Activated CD4-positive, alpha-beta T cell treated with anti-CD3 and anti-CD28 coated beads for 48 hours (primary cell): ENCODE measurements at regions not wholly inside any gene's neighbourhood (a gene's known extent, or its start where the extent isn't known, plus 50 kb on each side); places are given as distances from the start of the nearest gene placed in this dataset.

Experiments used
- DNase-seq: peaks from one replicate; pipeline ENCODE4 v3.0.0-alpha.2; 2020

- DNase-seq, result no peak
Measured at GRCh38 chr9:17978773-17979172, 399.9 kb downstream of the SH3GL2 start.

- DNase-seq, result no peak
Measured at GRCh38 chr9:17986595-17986994, 407.7 kb downstream of the SH3GL2 start.

- no peak for DNase-seq
Measured at GRCh38 chr9:17987189-17987588, 408.3 kb downstream of the SH3GL2 start.

DNA sequence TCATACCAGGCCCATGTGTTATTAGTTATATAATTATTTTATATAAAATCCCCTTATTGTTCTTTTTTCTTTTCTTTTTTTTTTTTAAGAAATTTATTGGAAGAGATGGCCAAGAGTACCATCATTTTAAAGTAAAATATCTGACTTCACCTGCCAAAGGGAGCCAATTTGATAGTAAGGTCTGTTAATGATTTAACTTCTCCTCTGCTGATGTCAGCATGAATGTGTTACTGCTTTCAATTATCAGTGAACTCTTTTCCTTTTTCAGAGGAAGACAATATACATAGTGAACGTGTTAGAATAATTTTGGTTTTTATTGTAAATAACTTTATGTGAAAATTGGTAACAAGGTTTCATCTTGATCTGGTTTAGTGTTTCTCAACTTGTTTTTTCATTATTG, 409.6 kb downstream of the SH3GL2 start:
- no peak for DNase-seq

- no peak for DNase-seq
Measured at GRCh38 chr9:17990602-17991001, 411.7 kb downstream of the SH3GL2 start.

DNA sequence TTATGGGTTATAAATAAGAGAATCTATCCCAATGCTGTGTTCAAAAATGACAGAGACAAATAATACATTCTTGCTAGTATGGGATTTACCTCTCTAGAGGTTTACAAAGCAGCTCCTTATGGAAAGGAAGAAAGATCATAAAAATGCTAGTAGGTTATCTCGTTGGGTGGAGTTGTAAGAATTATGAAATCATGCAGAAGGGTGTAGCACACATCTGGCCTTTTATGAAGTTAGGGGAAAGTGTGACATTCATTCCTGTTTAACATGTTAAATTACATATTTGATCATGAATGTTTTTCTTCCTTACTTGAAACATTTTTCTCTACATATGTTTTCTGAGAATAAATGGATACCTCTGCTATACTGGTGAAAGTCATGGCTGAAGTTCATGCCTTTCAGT, 414.2 kb downstream of the SH3GL2 start:
- no peak for DNase-seq

GRCh38 chr9:17994695-17995425, 416.0 kb downstream of the SH3GL2 start:
- no peak for DNase-seq

- no peak for DNase-seq
Measured at GRCh38 chr9:17996728-17997127, 417.9 kb downstream of the SH3GL2 start.

GRCh38 chr9:18002718-18003438, 424.0 kb downstream of the SH3GL2 start:
- DNase-seq, result no peak

GRCh38 chr9:18006591-18006990, 427.7 kb downstream of the SH3GL2 start:
- no peak for DNase-seq

DNA sequence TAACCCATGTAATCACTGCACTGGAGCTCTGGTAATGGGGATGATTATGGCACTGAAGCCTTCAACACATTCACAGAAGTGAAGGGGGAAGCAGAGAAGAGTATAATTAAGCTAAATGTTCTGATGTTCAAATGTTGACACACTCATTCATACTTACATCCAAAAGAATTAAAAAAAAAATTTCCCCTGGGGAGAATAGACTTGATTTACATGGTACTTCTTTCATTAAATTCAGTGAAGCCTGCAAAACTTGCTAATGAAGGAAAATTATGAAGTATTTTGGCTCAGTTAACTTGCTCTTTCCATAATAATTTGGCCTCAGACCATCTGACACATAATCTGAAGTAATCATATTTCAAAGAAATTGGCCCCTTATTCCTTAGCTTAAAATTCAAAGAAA, 428.8 kb downstream of the SH3GL2 start:
- DNase-seq, result no peak

GRCh38 chr9:18009902-18010301, 431.0 kb downstream of the SH3GL2 start:
- no peak for DNase-seq

DNA sequence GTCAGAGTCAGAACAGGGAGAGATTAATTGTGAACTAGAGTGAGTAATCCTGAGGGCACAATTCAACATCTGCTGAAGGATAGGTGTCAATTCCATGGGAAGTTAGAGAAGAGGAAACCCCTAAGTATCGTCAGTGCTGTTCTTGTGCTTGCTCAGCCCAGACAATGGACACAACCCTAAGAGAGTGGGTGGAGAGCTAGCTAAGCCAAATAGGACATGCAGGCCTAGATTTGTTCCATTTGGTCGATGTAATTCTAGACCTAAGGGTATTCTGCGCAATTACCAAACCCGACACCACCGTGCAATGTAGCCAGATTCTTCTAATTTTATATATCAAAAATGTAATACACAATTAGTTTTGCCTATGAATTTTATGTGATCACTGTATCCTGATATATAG, 431.6 kb downstream of the SH3GL2 start:
- DNase-seq, result no peak

- no peak for DNase-seq
Measured at GRCh38 chr9:18012170-18012569, 433.3 kb downstream of the SH3GL2 start.

DNA sequence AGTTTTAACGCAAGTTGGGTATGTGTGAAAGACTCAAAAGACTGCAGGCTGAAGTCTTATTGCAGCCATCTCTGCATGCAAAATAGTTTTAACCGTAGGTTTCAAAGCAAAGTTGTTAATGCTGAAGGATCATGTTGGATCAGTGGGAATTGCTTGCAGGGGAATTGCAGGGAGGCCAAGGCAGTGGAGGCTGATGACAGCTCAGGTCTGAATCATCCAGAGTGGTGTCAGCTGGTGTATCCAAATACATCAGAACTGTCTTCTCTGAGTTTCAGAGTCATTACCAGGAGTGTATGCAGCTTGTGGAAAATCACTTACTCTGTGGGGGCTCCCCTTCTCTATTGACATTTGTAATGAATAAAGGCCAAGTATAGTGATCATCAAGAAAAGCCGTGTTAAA, 435.7 kb downstream of the SH3GL2 start:
- no peak for DNase-seq

- no peak for DNase-seq
Measured at GRCh38 chr9:18015116-18015515, 436.2 kb downstream of the SH3GL2 start.

- DNase-seq, result no peak
Measured at GRCh38 chr9:18017136-18017535, 438.3 kb downstream of the SH3GL2 start.

DNA sequence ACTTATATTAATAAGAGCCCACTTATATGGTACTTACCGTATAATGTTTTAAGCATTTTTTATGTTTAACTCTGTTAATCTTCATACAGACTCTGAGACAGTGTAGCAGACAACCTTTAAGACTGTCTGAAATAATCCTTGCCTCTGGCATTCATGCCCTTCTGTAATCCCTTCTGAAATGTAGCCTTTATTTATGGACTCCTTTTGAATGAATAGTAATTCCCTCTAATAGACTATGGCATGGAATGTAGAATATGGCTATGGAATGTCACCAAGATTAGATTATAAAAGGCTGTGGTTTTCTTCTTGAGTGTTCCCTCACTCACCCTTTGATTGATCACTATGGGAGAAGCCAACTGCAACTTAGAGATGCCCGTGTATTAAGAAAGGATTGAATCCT, 439.4 kb downstream of the SH3GL2 start:
- DNase-seq, result no peak

GRCh38 chr9:18018661-18019060, 439.8 kb downstream of the SH3GL2 start:
- DNase-seq, result no peak

DNA sequence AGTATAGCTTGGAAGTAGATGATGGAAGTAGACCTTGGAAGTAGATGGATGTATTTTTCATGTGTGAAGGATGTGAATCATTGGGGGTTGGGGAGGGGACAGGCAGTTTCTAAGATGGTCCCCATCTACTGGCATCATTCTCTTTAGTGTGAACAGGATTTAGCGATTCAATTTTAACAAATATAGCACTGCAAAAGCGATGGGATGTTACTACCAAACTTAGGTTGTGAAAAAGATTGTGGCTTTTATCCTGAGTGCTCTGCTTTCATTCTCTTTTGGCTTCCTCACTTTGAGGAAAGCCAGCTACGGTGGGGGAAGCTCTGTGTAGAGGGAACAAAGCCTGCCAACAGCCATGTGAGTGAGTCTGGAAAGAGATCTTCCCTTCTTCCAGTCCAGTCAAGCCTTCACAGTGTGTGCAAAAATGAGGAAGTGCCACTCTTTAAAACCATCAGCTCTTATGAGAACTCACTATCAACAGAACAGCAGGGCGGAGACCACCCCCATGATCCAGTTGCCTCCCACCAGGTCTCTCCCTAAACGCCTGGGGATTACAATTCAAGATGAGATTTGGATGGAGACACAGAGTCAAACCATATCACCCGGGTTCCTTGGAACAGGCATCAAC, 441.4 kb downstream of the SH3GL2 start:
- no peak for DNase-seq

- DNase-seq, result no peak
Measured at GRCh38 chr9:18022642-18023041, 443.8 kb downstream of the SH3GL2 start.

DNA sequence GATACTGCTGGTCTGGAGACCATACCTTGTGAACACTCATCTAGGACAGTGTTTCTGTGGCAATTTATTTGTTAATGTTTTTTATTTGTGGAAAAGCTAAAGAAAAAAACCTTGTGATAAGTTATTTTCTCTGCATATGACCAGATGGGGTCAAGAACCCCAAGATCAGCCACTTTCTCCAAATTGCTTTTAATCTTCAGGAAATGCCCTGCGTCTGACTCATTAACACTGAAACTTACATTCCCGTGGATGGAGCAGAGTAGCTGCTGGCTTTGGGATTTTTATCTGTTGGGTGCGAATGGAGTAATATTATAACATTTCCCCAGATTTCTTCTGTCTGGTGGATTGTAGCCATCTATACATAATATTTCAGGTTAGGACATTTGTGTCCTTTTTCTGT, 444.5 kb downstream of the SH3GL2 start:
- no peak for DNase-seq

DNA sequence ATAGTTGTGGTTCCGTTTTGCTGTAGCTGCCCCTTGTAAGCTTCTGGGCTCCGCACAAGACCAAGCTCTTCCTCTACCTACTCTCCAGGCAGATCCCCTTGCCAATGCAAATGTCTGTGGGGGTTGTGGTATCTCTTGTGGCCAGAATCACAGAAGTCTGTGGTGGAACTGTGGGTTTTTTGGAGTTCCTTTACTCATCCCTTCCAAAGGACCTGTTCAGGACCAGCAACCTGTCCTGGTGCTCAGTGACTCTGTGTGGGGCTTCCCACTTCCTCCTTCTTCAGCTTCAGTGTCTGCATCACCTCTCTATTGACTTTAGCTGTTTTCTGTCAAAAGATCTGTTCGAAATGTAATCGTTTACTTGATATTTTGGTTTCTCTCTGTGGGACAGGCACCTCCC, 441.3 kb upstream of the ADAMTSL1 start:
- no peak for DNase-seq
